H1 (cell line): ENCODE measurements at regions not wholly inside any gene's neighbourhood (a gene's known extent, or its start where the extent isn't known, plus 50 kb on each side); places are given as distances from the start of the nearest gene placed in this dataset.

Experiments used
- CTCF ChIA-PET: fragments of 300-600 bp; sonication (Branson Sonifier 250); formaldehyde crosslinking; loops from one replicate; lab custom pipeline; 2021; ENCODE audit not compliant: partially characterized antibody; lab: Charles Lee
- POLR2A ChIA-PET: fragments of 300-600 bp; sonication (Branson Sonifier 250); formaldehyde crosslinking; loops from one replicate; lab custom pipeline; 2021; ENCODE audit warnings: inconsistent platforms; ENCODE audit not compliant: partially characterized antibody; lab: Charles Lee
- DNase-seq, 2 experiments: peaks; one replicate each; pipeline versions ENCODE4 v3.0.0 to v3.0.0-alpha.2; 2010 to 2022; ENCODE audit warnings: low spot score in 2 of 2, low read depth in 1 of 2, mixed read lengths in 1 of 2
- FAIRE-seq: peaks from 2 replicates; lab custom pipeline; 2011; peaks lifted over from hg19 to GRCh38; lab: Jason Lieb, UNC
- H2AFZ ChIP-seq: 2 replicates; pipeline ENCODE4 v1.8.1; 2012; ENCODE audit warnings: low read length, inconsistent platforms
- H2AK5ac ChIP-seq: 2 replicates; pipeline ENCODE4 v1.6.1; 2013; ENCODE audit warnings: low read depth, low read length
- H2BK120ac ChIP-seq: replicated peaks from 2 replicates; pipeline ENCODE3; 2013; ENCODE audit warnings: low read depth, low read length, inconsistent platforms
- H2BK12ac ChIP-seq: 2 replicates; pipeline ENCODE4 v1.6.1; 2013; ENCODE audit warnings: low read depth, low read length
- H2BK15ac ChIP-seq: 2 replicates; pipeline ENCODE4 v1.6.1; 2013; ENCODE audit warnings: low read length
- H2BK20ac ChIP-seq: 2 replicates; pipeline ENCODE4 v1.6.1; 2013; ENCODE audit warnings: low read length
- H2BK5ac ChIP-seq: 2 replicates; pipeline ENCODE4 v1.6.1; 2013; ENCODE audit warnings: low read depth, low read length
- H3K14ac ChIP-seq: 2 replicates; pipeline ENCODE4 v1.6.1; 2013; ENCODE audit warnings: inconsistent platforms; ENCODE audit not compliant: insufficient read length
- H3K18ac ChIP-seq: 2 replicates; pipeline ENCODE4 v1.6.1; 2013; ENCODE audit warnings: low read length; ENCODE audit errors: extremely low read depth
- H3K23ac ChIP-seq: 2 replicates; pipeline ENCODE4 v1.6.1; 2013; ENCODE audit warnings: inconsistent platforms; ENCODE audit not compliant: insufficient read length
- H3K23me2 ChIP-seq: 2 replicates; pipeline ENCODE4 v1.6.1; 2013; ENCODE audit warnings: low read depth, low read length
- H3K27ac ChIP-seq: 2 replicates; pipeline ENCODE4 v1.6.1; 2011; ENCODE audit warnings: low read depth, low read length, inconsistent platforms
- H3K27me3 ChIP-seq, 4 experiments: replicated peaks in 1 of 4; 1 replicate in 1 of 4; 2 replicates in 3 of 4; pipeline versions ENCODE4 v1.6.1 to v1.8.1; 2011 to 2013; ENCODE audit warnings: low read length in 3 of 4, mild to moderate bottlenecking in 3 of 4, inconsistent platforms in 2 of 4, mixed read lengths in 2 of 4, moderate library complexity in 1 of 4; ENCODE audit not compliant: control insufficient read depth in 3 of 4, insufficient read depth in 3 of 4; ENCODE audit errors: extremely low read depth in 1 of 4
- H3K36me3 ChIP-seq, 4 experiments: 2 replicates each; pipeline versions ENCODE4 v1.6.1 to v1.8.1; 2011 to 2013; ENCODE audit warnings: mild to moderate bottlenecking in 4 of 4, low read length in 3 of 4, moderate library complexity in 2 of 4, control low read depth in 1 of 4, inconsistent platforms in 1 of 4; ENCODE audit not compliant: insufficient read depth in 4 of 4, control insufficient read depth in 2 of 4
- H3K4ac ChIP-seq: replicated peaks from 2 replicates; pipeline ENCODE3; 2013; ENCODE audit warnings: low read length, low read depth, mixed read lengths, inconsistent platforms; ENCODE audit not compliant: insufficient read length
- H3K4me1 ChIP-seq, 4 experiments: replicated peaks in 1 of 4; 1 replicate in 1 of 4; 2 replicates in 3 of 4; pipeline versions ENCODE4 v1.6.1 to v1.8.1; 2011 to 2013; ENCODE audit warnings: low read length in 3 of 4, inconsistent platforms in 2 of 4, mixed read lengths in 1 of 4; ENCODE audit not compliant: insufficient read depth in 4 of 4, control insufficient read depth in 3 of 4
- H3K4me2 ChIP-seq, 2 experiments: 2 replicates each; pipeline versions ENCODE4 v1.6.1 to v1.8.1; 2011 to 2013; ENCODE audit warnings: low read depth in 2 of 2, low read length in 2 of 2, control low read depth in 1 of 2, inconsistent platforms in 1 of 2, mild to moderate bottlenecking in 1 of 2; ENCODE audit not compliant: insufficient read depth in 1 of 2
- H3K4me3 ChIP-seq, 4 experiments: fragments of 200-600, 300-600 bp in 1 of 4; sonication (generic), shearing (Covaris generic), sonication (Bioruptor Twin) in 1 of 4; 2 replicates each; pipeline versions ENCODE4 v1.5.1 to v1.8.1; 2011 to 2016; ENCODE audit warnings: low read length in 4 of 4, low read depth in 3 of 4, control low read depth in 2 of 4, inconsistent platforms in 2 of 4, mild to moderate bottlenecking in 2 of 4, mixed read lengths in 1 of 4, moderate library complexity in 1 of 4; ENCODE audit not compliant: insufficient read depth in 2 of 4; ENCODE audit errors: extremely low read depth in 1 of 4
- H3K56ac ChIP-seq: replicated peaks from 2 replicates; pipeline ENCODE3; 2013; ENCODE audit warnings: low read depth, mild to moderate bottlenecking, mixed read lengths, low read length, inconsistent platforms; ENCODE audit not compliant: insufficient read length
- H3K79me1 ChIP-seq: 2 replicates; pipeline ENCODE4 v1.6.1; 2013; ENCODE audit warnings: low read depth, low read length, control low read depth
- H3K79me2 ChIP-seq, 2 experiments: 2 replicates each; pipeline versions ENCODE4 v1.6.1 to v1.8.1; 2012 to 2013; ENCODE audit warnings: low read length in 2 of 2, mild to moderate bottlenecking in 2 of 2, inconsistent platforms in 1 of 2; ENCODE audit not compliant: insufficient read depth in 2 of 2, control insufficient read depth in 1 of 2
- H3K9ac ChIP-seq, 4 experiments: replicated peaks in 1 of 4; 1 replicate in 1 of 4; 2 replicates in 3 of 4; pipeline versions ENCODE4 v1.6.1 to v1.8.1; 2011 to 2013; ENCODE audit warnings: low read depth in 3 of 4, low read length in 3 of 4, control low read depth in 2 of 4, mild to moderate bottlenecking in 2 of 4, moderate library complexity in 2 of 4, inconsistent platforms in 1 of 4; ENCODE audit errors: extremely low read depth in 1 of 4
- H3K9me3 ChIP-seq, 2 experiments: 2 replicates each; pipeline versions ENCODE4 v1.6.1 to v1.8.1; 2012 to 2013; ENCODE audit warnings: mild to moderate bottlenecking in 2 of 2, moderate library complexity in 2 of 2, control low read depth in 1 of 2, inconsistent platforms in 1 of 2, low read depth in 1 of 2, low read length in 1 of 2, mixed read lengths in 1 of 2; ENCODE audit not compliant: insufficient read depth in 2 of 2
- H4K20me1 ChIP-seq, 2 experiments: replicated peaks in 1 of 2; 2 replicates each; pipeline versions ENCODE3 to v1.8.1; 2011 to 2013; ENCODE audit warnings: inconsistent platforms in 2 of 2, low read length in 2 of 2, mild to moderate bottlenecking in 1 of 2; ENCODE audit not compliant: insufficient read depth in 2 of 2, control insufficient read depth in 1 of 2
- H4K5ac ChIP-seq: 2 replicates; pipeline ENCODE4 v1.6.1; 2013; ENCODE audit warnings: low read length, low read depth, mixed read lengths, inconsistent platforms; ENCODE audit not compliant: insufficient read length
- H4K8ac ChIP-seq: 2 replicates; pipeline ENCODE4 v1.8.0; 2013; ENCODE audit warnings: mild to moderate bottlenecking, moderate library complexity, low read length, inconsistent platforms; ENCODE audit not compliant: insufficient read depth; ENCODE audit errors: extremely low read depth
- H4K91ac ChIP-seq: replicated peaks from 2 replicates; pipeline ENCODE3; 2013; ENCODE audit warnings: low read length, mixed read lengths, inconsistent platforms; ENCODE audit not compliant: insufficient read length
- BRCA1 ChIP-seq: IDR thresholded peaks from 2 replicates; pipeline ENCODE4 v1.6.1; 2012; ENCODE audit warnings: low read depth, low read length, improper control_type of control experiment
- CBX8 ChIP-seq: fragments of 300-800, 300-1000 bp; sonication (generic); IDR thresholded peaks from 2 replicates; pipeline ENCODE4 v1.7.1; 2016; ENCODE audit warnings: low read depth, low read length, borderline replicate concordance
- CTCF ChIP-seq, 3 experiments: IDR thresholded peaks; 1 replicate in 2 of 3; 2 replicates in 1 of 3; pipeline versions ENCODE4 v1.5.1 to v1.6.1; 2011; ENCODE audit warnings: low read length in 3 of 3, mild to moderate bottlenecking in 3 of 3, inconsistent platforms in 2 of 3, low read depth in 1 of 3, moderate library complexity in 1 of 3; ENCODE audit not compliant: insufficient read depth in 1 of 3; ENCODE audit errors: control extremely low read depth in 1 of 3
- JUND ChIP-seq: IDR thresholded peaks from 2 replicates; pipeline ENCODE4 v1.6.1; 2011; ENCODE audit warnings: mild to moderate bottlenecking, improper control_type of control experiment, low read length
- RBBP5 ChIP-seq: IDR thresholded peaks from 2 replicates; pipeline ENCODE4 v1.7.1; 2012; ENCODE audit warnings: low read depth, mild to moderate bottlenecking, inconsistent platforms, low read length, moderate library complexity, borderline replicate concordance
- RFX5 ChIP-seq: IDR thresholded peaks from 2 replicates; pipeline ENCODE4 v1.6.1; 2011; ENCODE audit warnings: low read depth, low read length, improper control_type of control experiment, borderline replicate concordance
- RXRA ChIP-seq: IDR thresholded peaks from 2 replicates; pipeline ENCODE4 v1.6.1; 2011; ENCODE audit warnings: low read depth, mild to moderate bottlenecking, low read length, moderate library complexity; ENCODE audit not compliant: insufficient read depth
- SIN3A ChIP-seq, 2 experiments: IDR thresholded peaks in 1 of 2; conservative IDR thresholded peaks in 1 of 2; 2 replicates each; pipeline ENCODE4 v1.6.1; 2011 to 2012; ENCODE audit warnings: low read length in 2 of 2, improper control_type of control experiment in 1 of 2, low read depth in 1 of 2, mild to moderate bottlenecking in 1 of 2
- SUZ12 ChIP-seq: fragments of 200-600 bp; sonication (generic); IDR thresholded peaks from 2 replicates; pipeline ENCODE4 v1.6.1; 2012; ENCODE audit warnings: mild to moderate bottlenecking, inconsistent platforms, low read length, moderate library complexity, mixed read lengths
- TCF12 ChIP-seq: IDR thresholded peaks from 2 replicates; pipeline ENCODE4 v1.6.1; 2011; ENCODE audit warnings: low read depth, mild to moderate bottlenecking, low read length
- WGBS, 2 experiments: shearing (Covaris generic) in 1 of 2; methylation state at CpG; one replicate each; pipeline versions ENCODE4 v1.1.6 to v1.1.7; 2013 to 2015; ENCODE audit warnings: low lambda C conversion rate in 2 of 2, mixed read lengths in 2 of 2, inconsistent platforms in 1 of 2, low coverage in 1 of 2, missing lambda C conversion rate in 1 of 2; ENCODE audit not compliant: insufficient replicate concordance in 2 of 2, insufficient coverage in 1 of 2, insufficient read length in 1 of 2; ENCODE audit errors: extremely low coverage in 1 of 2, missing lambda C conversion rate in 1 of 2; 5-methylcytosine and 5-hydroxymethylcytosine counted together
- TF ChIP-seq, protein P1 (sequence below): IDR thresholded peaks from 2 replicates; pipeline ENCODE4 v1.6.1; 2012; ENCODE audit warnings: inconsistent platforms

GRCh38 chr12:78324234-78324633 lies 493.5 kb downstream of the NAV3 start:
- H3K27me3 ChIP-seq: no peaks in the 10 kb centered on the region
- H3K18ac ChIP-seq: no peak overlapping the region
- H3K79me2 ChIP-seq: no peaks in the 10 kb centered on the region
- 95% methylated on average over 2 of the region's 2 CpGs; no CpG with 5 or more reads in 1 of the 2 experiments for WGBS, 2 experiments
- H2AFZ ChIP-seq: no peak overlapping the region
- ChIA-PET POLR2A (no interaction called here), CTCF (interaction anchor here (0.7 to 1.6 kb wide), 2 partner anchors 16 to 146 kb away, joined by 3 read pairs; no protein-coding TSS in a partner anchor)
- no peak overlapping the region for H4K91ac ChIP-seq
- no peak overlapping the region for H2BK12ac ChIP-seq
- H3K79me1 ChIP-seq: no peaks in the 10 kb centered on the region
- H3K27ac ChIP-seq: no peak overlapping the region
- no peaks in the 10 kb centered on the region for H4K20me1 ChIP-seq
- H4K8ac ChIP-seq: no peak overlapping the region
- H3K23me2 ChIP-seq: no peaks in the 10 kb centered on the region
- no peaks in the 10 kb centered on the region for H3K36me3 ChIP-seq
- H2BK5ac ChIP-seq: no peak overlapping the region
- H2AK5ac ChIP-seq: no peak overlapping the region
- no peak overlapping the region for H3K4ac ChIP-seq
- no peak overlapping the region for H3K4me3 ChIP-seq
- H3K9me3 ChIP-seq: no peaks in the 10 kb centered on the region
- no peak overlapping the region for H4K5ac ChIP-seq
- no peak overlapping the region for H3K23ac ChIP-seq
- no peak overlapping the region for H3K14ac ChIP-seq
- H2BK20ac ChIP-seq: no peak overlapping the region
- H3K4me1 ChIP-seq: no peaks in the 10 kb centered on the region
- H3K56ac ChIP-seq: no peak overlapping the region
- no peak overlapping the region for H2BK120ac ChIP-seq
- no peak overlapping the region for H3K9ac ChIP-seq
- H3K4me2 ChIP-seq: no peak overlapping the region
- no peak overlapping the region for H2BK15ac ChIP-seq
- no peak for DNase-seq
- no peak for FAIRE-seq
- no peak for TF ChIP-seq CTCF (IDR thresholded peaks at IDR 0.05; ENCODE audit: control extremely low read depth in 1 of 3, insufficient read depth in 1 of 3, low read depth in 1 of 3, low read length in 3 of 3)
- no peak for TF ChIP-seq SIN3A (conservative IDR thresholded peaks at IDR 0.05 in 1 of 2, IDR thresholded peaks at IDR 0.05 in 1 of 2; ENCODE audit: low read depth in 1 of 2, low read length in 2 of 2)
- TF ChIP-seq RFX5: no peak
- no peak for TF ChIP-seq RBBP5
- no peak for TF ChIP-seq CBX8
- TF ChIP-seq SUZ12: no peak
- TF ChIP-seq, protein P1, sequence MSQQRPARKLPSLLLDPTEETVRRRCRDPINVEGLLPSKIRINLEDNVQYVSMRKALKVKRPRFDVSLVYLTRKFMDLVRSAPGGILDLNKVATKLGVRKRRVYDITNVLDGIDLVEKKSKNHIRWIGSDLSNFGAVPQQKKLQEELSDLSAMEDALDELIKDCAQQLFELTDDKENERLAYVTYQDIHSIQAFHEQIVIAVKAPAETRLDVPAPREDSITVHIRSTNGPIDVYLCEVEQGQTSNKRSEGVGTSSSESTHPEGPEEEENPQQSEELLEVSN: no peak
- TF ChIP-seq BRCA1: no peak
- no peak for TF ChIP-seq TCF12
- no peak for TF ChIP-seq JUND
- TF ChIP-seq RXRA: no peak
